ENCODE measurements at regions not wholly inside any gene's neighbourhood (a gene's known extent, or its start where the extent isn't known, plus 50 kb on each side); places are given as distances from the start of the nearest gene placed in this dataset.

GRCh38 chr15:100723315-100723801 is 121.0 kb downstream of the ASB7 start:
- H3K27ac ChIP-seq (ENCODE audit: extremely low read depth, low read depth, low read length): no peak overlapping the region
- H3K4me1 ChIP-seq (ENCODE audit: control insufficient read depth, insufficient read depth, low read length): peaks cover 7% of the 10 kb centered on the region; the same call in 1 of the 2 replicates
- CTCF ChIA-PET: no interaction called here
- no peaks in the 10 kb centered on the region for H3K9me3 ChIP-seq (ENCODE audit: control insufficient read depth, insufficient read depth, low read depth, low read length)
- TF ChIP-seq ZNF10 (tag by site-specific recombination; IDR thresholded peaks at IDR 0.05): no peak
- no peak for TF ChIP-seq ZNF114 (tag by site-specific recombination; IDR thresholded peaks at IDR 0.05)
- no peak for TF ChIP-seq ZNF692 (tag by site-specific recombination; IDR thresholded peaks at IDR 0.05)
- TF ChIP-seq ZNF350 (tag by site-specific recombination; IDR thresholded peaks at IDR 0.05): no peak
- no peak for TF ChIP-seq ZNF514 (tag by site-specific recombination; IDR thresholded peaks at IDR 0.05)
- no peaks in the 10 kb centered on the region for H3K36me3 ChIP-seq (ENCODE audit: control insufficient read depth in 2 of 2, insufficient read depth in 1 of 2, low read length in 2 of 2)
- POLR2A ChIA-PET: no interaction called here
- no peak overlapping the region for H3K4me3 ChIP-seq (ENCODE audit: low read depth, low read length)

GRCh38 chr15:100725121-100726069 is 123.0 kb downstream of the ASB7 start:
- no peaks in the 10 kb centered on the region for H3K9me3 ChIP-seq (ENCODE audit: control insufficient read depth, insufficient read depth, low read depth, low read length)
- CTCF ChIA-PET: interaction anchor here (1.1 kb wide), 1 partner anchor 34 kb away, joined by 3 read pairs; no protein-coding TSS in a partner anchor
- no peaks in the 10 kb centered on the region for H3K36me3 ChIP-seq (ENCODE audit: control insufficient read depth in 2 of 2, insufficient read depth in 1 of 2, low read length in 2 of 2)
- no peak overlapping the region for H3K27ac ChIP-seq (ENCODE audit: extremely low read depth, low read depth, low read length)
- H3K4me3 ChIP-seq (ENCODE audit: low read depth, low read length): no peak overlapping the region
- POLR2A ChIA-PET: no interaction called here
- TF ChIP-seq KLF10 (tag by site-specific recombination; IDR thresholded peaks at IDR 0.05): no peak
- no peak for TF ChIP-seq ZNF324 (tag by site-specific recombination; IDR thresholded peaks at IDR 0.05)
- TF ChIP-seq ZSCAN5A (tag by site-specific recombination; IDR thresholded peaks at IDR 0.05): no peak
- TF ChIP-seq ZNF121 (tag by site-specific recombination; IDR thresholded peaks at IDR 0.05): no peak
- no peak for TF ChIP-seq ZNF48 (tag by site-specific recombination; IDR thresholded peaks at IDR 0.05)
- no peak for TF ChIP-seq PRDM10 (tag by site-specific recombination; IDR thresholded peaks at IDR 0.05)
- no peak for TF ChIP-seq ZNF211 (tag by site-specific recombination; IDR thresholded peaks at IDR 0.05; ENCODE audit: low read depth)
- peaks cover 7% of the 10 kb centered on the region; the same call in 1 of the 2 replicates for H3K4me1 ChIP-seq (ENCODE audit: control insufficient read depth, insufficient read depth, low read length)

- POLR2A ChIA-PET: no interaction called here
- CTCF ChIA-PET: interaction anchor here (0.7 kb wide), 1 partner anchor 122 kb away, joined by 3 read pairs; no protein-coding TSS in a partner anchor
- Histone ChIP-seq H3K4me3 (ENCODE audit: low read depth, low read length) (no peak overlapping the region), H3K4me1 (ENCODE audit: control insufficient read depth, insufficient read depth, low read length) (peaks cover 7% of the 10 kb centered on the region; the same call in 1 of the 2 replicates), H3K9me3 (ENCODE audit: control insufficient read depth, insufficient read depth, low read depth, low read length) (no peaks in the 10 kb centered on the region), H3K36me3 (ENCODE audit: control insufficient read depth in 2 of 2, insufficient read depth in 1 of 2, low read length in 2 of 2) (no peaks in the 10 kb centered on the region), H3K27ac (ENCODE audit: extremely low read depth, low read depth, low read length) (no peak overlapping the region)
- TF ChIP-seq SP2 (tag by site-specific recombination; IDR thresholded peaks at IDR 0.05): no peak
- TF ChIP-seq YY1 (tag by site-specific recombination; IDR thresholded peaks at IDR 0.05): no peak
- TF ChIP-seq ZBTB49 (tag by site-specific recombination; IDR thresholded peaks at IDR 0.05; ENCODE audit: low read depth): no peak
- no peak for TF ChIP-seq ZNF768 (tag by site-specific recombination; IDR thresholded peaks at IDR 0.05)
- no peak for TF ChIP-seq ZBTB44 (tag by site-specific recombination; IDR thresholded peaks at IDR 0.05)
- TF ChIP-seq ZNF335 (tag by site-specific recombination; conservative IDR thresholded peaks at IDR 0.05): no peak
Measured at GRCh38 chr15:100726070-100726420, 123.7 kb downstream of the ASB7 start.

All from HEK293 (cell line).